ENCODE measurements at regions not wholly inside any gene's neighbourhood (a gene's known extent, or its start where the extent isn't known, plus 50 kb on each side); places are given as distances from the start of the nearest gene placed in this dataset.

DNA sequence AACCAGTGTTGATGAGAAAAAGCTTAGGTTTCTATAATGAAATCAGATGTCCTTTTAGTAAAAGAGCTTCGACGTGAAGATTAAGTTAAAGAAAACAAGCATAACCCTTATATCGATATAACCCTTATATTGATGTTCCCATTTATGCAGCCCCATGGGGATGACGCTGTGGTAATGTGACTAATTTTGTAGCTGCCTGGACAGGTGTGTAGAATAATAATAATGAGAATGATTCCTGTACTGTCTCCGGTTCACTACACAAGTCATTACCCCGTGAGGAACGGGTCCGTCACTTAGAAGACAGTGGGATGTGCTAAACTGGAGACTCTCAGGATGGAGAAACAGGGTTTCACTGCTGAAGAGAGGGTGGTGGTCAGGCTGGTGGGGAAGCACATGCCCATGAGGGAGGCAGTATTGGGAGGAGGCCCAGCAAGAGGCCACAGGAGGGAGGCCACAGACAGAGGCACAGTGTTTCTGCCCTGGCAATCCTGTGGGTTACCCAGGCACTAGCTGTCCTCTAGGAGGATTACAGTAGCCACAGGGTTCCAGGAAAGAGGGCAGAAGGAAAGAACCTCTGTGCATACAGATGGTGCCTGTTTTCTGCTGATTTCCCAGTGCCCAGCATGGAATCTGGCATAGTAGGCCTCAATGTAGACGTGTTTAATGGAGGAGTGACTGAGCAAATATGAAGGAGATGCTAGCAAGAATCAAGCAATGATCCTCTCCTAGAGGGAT lies 191.1 kb upstream of the TSC22D2 start:
- DNase-seq (ENCODE audit: low read depth), result no peak

DNA sequence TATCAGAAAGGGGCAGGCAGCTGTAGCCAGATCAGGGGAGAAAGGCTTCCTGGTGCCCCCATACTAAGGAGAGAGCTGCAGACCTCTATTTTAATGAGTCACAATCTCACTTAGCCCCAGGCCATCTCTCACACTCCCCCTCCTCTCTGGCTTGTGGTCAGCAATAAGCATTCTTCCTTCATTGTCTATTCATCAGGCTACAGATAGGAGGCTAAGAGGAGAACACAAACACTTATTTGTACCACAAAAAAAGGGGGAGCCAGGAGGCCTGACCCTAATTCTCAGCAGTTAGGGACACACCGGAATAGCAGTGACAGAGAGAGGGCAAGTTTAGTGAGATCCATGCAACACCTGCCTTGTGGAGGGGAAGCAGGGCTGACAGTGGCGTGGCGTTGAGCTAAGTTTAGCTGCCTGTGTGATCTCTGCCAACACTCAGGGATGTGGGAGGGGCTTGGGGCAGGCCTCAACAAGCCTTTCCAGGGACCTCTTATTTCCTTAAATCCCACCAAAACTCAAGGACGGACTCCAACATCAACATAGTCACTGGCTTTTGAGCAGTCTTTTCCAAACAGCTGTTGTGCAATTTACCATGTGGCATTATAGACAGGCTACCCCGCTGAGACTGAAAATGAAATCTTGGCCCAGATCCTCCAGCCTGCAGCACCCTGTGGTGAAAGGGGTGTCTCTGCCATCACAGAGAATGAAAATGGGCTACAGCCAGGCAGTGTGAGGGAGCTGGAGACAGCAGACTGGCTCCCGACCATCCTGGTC lies 191.9 kb upstream of the TSC22D2 start:
- DNase-seq (ENCODE audit: low read depth), result no peak

DNA sequence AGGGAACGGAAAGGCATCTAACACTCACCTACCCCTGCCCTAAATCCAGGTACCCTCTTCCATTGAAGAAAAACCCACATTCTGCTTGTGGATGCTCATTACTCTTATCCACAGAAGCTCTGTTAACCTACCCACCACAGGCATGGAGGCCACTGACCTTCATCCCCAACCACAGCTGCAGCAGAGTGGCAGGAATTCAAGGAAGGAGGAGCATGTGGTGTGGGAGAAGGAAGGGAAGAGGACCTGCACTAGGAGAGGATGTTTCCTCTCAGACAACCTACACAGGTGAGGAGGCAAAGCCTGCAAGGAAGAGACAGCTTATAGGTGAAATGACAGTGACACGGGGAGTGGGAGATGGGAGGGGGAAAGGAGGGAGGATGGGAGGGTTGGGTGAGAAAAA lies 192.5 kb upstream of the TSC22D2 start:
- DNase-seq (ENCODE audit: low read depth), result no peak

DNA sequence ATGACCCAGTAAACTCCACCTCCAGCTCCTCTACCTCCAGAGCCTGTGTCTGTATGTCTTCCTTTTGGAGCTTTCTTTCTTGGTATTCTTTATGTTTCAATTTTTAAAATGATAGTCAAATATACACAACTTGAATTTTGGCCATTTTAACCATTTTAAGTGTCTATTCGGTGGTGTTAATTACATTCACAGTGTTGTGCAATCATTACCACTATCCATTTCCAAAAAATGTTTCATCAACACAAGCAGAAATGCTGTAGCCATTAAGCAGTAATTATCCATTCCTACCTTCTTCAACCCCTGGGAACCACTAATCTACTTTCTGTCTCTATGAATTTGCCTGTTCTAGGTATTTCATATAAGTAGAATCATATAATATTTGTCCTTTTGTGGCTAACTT lies 194.5 kb upstream of the TSC22D2 start:
- DNase-seq (ENCODE audit: low read depth), result no peak

DNA sequence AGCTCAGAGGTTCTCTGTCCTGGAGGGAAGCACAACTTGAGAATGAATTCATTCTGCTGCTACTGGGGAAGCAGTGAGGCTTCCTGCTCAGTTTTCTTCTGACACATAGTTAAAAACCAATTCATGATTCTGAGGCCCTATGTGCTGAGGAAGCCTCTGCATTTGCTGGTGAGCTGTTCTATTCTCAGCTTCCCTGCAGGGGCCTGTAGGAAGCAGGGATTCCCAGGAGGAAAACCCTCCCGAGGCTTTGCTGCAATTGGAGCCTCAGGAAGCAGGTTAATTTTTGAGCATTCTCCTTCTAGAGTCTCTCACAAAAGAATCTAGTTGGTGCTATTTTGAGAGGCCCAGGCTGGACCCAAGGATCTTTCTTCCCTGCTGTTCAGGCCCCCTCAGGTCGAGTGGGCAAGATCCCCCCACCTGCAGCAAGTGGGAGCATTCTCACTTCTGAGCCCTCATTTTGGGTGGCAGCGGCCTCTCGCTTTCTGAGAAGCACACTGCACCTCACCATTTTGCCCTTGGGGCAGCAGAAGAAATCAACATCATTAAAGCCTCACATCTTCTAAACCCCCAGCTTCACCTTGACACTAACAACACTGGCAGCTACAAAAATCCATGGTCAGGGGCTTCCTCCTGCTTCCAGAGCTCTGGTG lies 197.5 kb upstream of the TSC22D2 start:
- no peak for DNase-seq (ENCODE audit: low read depth)

DNA sequence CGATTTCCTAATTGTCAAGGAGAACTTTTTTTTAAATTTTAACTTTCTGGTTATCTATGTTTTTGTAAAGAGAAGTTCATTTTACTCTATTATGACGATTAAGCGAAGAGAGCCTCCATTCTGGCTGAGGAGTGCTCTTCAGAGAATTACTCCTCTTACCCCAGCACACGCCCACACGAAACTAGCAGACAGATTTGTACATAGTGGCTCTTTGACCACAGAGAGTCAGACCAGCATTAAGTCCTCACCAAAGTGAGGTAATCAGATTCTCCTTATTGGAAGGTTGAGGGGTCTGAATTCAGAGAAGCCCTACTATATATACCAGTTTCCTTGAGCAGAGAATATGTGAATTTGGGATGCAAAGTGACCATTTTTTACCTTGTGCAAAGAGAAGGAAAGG lies 204.8 kb upstream of the TSC22D2 start:
- DNase-seq (ENCODE audit: low read depth), result no peak

DNA sequence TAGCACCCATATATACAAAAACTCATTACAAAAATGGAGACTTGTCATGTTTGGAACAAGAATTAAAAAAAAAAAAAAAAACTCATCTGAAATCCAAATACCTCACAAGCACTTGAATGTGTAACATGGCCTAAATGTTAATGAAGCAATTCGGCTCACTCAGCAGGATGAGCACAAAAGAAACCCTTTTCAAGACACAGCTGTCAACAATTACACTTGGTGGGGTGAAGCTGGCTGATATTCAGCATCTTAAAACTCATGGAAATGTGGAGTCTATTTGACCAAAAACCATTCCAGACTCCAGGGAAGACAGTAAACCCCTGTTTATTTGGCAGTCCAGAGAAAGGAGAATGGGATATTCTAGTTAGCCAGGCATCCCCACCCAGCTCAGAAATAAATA lies 205.4 kb upstream of the TSC22D2 start:
- DNase-seq (ENCODE audit: low read depth), result no peak

DNA sequence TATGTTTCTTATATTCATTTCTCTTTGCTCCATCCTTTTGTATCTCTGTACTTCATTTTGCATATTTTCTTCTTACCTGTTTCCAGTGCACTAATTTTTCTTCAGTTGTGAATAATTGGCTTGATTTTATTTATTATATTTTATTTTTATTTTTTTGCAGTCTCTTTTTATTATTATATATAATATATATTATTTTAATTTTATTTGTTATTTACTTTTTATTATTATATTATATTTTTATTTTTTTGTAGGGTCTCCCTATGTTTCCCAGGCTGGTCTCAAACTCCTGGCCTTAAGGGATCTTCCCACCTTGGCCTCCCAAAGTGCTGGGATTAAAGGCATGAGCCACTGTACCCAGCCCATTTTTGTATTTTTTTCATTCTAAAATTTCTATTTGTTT lies 213.1 kb upstream of the TSC22D2 start:
- DNase-seq (ENCODE audit: low read depth), result no peak

DNA sequence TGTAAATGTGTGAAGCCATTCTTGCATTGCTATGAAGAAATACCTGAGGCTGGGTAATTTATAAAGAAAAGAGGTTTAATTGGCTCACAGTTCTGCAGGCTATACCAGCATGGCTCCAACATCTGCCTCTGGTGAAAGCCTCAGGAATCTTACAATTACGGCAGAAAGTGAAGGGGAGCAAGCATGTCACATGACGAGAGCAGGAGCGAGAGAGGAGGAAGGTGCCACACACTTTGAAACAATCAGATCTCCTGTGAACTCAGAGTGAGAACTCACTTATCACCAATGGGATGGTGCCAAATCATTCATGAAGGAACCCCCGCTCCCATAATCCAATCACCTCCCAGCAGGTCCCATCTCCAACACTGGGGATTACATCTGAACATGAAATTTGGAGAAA lies 213.6 kb upstream of the TSC22D2 start:
- DNase-seq (ENCODE audit: low read depth), result no peak

DNA sequence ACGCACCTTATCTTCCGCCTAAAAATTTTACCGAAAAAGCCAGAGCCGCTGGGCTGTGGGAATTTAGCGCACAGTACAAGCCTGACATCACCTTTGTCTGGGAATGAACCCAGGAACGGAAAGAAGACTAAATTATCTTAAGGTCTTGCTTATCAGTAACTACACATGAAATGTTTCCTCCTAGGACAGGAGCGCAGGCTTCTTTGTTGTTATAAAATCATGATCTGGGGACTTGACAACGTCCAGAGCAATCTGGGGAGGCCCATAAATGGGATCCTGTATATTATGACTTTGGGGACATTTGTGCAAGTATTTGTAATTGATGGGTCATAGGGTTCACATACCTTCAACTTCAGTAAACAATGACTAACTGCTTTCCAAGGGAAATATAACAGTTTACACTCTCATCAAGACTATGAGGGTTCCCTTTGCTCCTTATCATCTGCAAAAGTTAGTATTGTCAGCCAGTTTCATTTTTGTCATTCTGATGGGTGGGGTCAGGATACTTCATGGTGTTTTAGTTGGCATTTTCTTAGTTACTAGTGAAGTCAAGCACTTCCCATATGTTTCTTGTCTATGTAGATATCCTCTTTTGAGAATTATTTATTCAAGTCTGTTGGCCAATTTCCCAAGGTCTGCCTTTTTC lies 213.9 kb upstream of the PFN2 start:
- no peak for DNase-seq (ENCODE audit: low read depth)

DNA sequence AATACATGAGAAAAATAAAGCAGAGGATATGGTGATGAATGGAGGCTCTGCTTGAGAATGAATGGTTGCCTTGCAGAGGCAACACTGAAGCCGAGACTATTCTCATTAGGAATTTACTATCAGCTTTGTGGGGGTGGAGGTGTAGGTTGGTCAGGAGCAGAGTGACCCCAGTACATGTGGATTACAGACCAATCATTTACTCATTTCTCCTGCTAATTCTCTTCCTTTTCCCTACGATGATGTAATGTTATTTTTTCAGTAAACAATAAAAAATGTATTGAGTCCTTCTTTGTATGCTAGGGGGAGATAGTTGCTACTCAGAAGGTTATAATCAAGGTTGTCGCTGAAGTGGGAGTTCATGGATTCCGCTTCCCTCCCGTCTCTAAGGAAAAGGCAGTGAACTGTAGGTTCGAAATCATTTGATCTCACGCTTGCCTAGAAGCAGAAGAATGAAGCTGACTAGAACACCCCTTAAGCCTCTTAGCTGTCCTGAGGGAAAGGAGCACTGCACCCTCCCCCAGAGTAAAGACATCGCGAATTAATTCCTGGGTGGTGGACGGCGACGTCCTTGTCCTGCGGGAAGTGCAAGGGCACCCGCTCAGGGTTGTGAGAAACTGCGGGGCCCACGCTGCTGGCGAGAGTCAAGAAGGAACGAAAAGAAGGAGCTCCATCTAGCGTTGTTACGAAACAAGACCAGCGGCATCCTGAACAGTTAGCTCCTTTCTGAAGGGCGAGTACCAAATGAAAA lies 213.2 kb upstream of the PFN2 start:
- DNase-seq (ENCODE audit: low read depth), result peak; percentile 13

DNA sequence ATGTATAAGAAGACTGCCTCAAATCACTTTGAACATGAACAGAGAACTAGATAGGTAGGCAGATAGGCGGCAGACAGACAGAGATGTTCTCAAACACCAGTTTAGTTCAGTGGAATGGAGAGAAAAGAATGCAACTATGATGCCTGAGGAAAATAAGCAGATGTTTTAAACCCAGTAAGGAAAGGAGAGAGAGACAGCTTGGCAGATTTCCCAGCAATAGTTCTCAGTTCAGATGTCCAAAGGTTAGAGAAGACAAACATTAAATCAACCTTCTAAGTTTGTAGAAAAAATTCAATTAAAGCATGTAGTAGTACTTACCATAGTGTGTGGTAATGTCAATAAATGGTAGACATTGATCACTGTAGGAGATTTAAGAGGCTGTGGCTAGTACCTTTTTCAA lies 209.6 kb upstream of the PFN2 start:
- DNase-seq (ENCODE audit: low read depth), result no peak

DNA sequence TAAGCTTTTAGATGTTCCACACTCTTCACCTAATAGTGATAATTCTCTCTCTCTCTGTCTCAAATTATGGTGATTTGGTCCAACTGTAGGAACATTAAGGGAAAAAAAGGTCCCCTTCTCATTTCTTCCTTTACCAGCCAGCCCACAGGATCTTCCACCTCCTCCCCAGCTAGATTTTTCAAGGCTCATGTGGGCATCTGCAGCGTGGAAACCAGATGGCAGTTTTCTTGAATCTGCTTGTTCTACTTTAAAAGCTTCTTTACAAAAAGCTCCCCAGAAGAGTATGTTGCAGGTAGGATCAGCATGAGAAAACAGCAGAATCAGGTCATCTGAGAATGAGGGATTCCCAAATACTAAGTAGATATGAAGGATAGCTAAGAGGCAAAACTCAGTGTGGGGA lies 208.6 kb upstream of the PFN2 start:
- no peak for DNase-seq (ENCODE audit: low read depth)

DNA sequence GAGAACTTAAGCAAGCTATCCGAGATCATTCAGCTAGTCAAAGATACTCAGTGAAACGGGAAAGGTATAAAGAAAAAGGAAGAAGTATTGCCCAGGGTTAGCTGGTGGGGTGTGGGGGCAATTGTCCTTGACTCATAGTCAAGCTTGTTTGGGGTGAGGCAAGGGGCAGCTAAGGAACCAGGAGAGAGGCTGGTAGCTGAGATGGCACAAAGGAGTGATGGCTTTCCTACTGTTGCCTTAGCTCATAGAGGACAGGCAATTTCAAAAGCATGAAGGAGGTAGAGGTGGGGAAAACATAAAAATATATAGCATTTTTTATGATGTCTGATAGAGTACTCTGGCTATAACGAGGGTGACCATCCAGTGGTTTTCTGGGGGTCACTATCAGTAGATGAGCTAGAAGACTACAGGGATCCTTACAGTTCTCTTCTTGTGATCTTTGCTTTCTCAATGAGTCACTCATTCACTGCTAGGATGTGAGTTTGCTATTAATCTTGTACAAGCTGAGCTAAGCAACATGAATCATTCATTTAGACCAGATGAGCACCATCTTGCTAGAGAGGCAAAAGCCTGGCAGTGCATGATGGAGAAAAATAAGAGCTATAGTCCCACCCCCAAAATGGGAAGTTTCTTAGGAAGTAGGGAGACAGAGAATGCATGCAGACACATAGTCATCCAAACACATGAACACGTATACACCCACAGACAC lies 207.1 kb upstream of the PFN2 start:
- no peak for DNase-seq (ENCODE audit: low read depth)

DNA sequence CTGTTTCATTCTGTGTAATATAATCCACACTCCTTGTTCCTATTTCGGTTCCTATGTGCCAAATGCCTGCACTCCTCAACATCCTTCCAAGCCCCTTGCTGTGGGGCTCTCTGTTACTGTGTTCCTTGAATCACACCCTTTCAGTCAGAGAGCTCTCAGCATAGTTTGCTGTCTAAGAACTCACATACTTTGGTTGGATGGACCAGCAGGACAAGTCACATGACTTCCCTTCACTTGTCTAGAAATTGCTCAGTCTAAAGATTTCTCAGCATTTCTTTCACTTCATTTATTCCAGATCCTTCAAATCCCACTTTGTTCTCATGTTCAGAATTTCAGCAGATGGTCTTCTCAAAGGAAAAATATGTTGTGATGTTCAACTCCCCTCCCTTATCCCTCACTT lies 203.5 kb upstream of the PFN2 start:
- DNase-seq (ENCODE audit: low read depth), result no peak

DNA sequence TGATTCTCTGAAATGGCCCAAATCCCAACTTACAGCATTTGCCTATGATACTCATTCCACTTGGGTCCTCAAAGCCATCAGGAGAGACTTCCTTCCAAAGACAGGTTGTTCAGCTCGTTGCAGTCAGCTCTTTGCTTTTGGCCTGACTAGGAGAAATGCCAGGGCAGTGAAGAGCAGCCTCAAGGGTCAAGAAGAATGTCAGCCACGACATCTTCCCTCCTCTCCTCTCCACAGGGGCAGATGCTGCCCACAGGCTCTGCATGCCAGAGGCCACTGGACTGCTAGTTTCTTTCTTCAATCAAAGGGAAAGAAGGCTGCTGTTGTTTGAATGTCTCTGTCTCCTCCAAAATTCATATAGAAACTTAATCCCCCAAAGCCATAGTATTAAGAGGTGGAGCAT lies 201.7 kb upstream of the PFN2 start:
- no peak for DNase-seq (ENCODE audit: low read depth)

DNA sequence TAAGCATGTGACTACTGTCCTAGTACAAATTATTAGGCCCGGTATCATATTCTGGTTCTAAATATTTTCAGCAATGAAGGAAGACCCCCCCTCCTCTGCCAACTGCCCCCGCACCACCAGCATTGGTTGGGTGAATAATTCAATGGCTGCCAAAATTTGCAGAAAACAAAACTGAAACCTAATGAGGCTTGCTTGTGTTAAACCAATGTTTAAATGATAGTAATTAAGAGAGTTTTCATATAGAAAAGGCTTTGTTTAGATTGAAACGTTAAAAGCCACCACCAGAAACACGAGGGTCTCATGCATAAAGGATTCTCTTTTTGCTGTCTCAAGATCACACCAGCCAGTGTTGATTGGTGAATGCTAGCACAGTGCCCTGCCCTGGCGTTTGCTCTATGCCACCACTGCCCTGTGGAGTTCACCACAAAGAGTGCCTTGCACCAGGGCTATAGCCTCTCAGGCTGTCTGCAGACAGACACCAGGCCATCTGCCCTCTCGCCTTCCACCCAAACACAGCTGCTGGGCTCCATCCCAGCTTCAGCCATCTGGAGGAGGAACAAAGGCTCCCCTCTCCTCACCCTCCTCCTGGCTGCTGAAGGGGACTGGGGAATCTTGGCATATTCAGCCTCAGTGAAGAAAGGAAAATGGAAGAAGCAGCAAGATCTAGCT lies 200.3 kb upstream of the PFN2 start:
- DNase-seq (ENCODE audit: low read depth), result no peak

DNA sequence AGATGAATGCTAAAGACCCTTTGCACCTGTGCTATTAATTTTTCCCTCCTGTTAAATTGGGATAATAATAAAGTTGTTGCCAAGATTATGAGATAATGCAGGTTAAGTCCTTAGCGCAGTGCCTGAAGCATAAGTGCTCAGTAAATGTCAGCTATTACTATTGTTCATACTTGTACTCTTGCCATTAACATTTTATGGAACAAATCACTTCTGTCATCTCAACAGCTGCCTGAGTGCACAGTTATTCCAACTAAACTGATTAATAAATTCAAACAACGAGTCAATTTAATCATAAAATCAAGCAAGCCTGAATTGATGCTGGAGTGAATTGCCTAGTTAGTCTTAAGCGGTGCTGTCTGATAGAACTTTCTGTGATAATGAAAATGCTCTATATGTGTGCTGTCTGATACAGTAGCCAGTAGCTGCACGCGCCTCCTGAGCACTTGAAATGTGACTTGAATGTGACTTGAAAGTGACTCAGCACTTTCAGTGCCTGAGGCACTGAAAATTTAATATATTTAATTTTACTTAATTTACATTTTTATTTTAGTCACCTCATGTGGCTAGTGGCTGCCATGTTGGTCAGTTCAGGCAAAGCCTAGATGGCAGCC lies 198.7 kb upstream of the PFN2 start:
- no peak for DNase-seq (ENCODE audit: low read depth)

DNA sequence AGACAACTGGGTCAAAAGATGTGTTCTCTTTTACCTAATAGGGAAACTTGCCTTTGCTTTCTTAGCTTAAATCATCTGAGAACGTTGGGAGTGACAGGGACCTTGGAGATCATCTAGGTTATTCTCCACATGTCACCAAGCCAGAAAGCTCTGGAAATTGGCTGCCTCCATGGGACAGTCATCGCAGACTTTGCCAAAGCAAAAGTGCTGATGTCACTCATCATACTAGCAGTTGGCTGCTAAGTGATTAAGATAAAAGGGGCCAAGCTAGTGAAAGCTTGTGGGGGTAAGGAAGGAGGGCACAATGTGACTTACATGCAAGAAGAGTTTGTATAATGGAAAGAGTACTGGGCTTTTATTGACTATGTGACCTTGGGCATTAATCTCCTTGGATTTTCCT lies 198.0 kb upstream of the PFN2 start:
- DNase-seq (ENCODE audit: low read depth), result no peak

DNA sequence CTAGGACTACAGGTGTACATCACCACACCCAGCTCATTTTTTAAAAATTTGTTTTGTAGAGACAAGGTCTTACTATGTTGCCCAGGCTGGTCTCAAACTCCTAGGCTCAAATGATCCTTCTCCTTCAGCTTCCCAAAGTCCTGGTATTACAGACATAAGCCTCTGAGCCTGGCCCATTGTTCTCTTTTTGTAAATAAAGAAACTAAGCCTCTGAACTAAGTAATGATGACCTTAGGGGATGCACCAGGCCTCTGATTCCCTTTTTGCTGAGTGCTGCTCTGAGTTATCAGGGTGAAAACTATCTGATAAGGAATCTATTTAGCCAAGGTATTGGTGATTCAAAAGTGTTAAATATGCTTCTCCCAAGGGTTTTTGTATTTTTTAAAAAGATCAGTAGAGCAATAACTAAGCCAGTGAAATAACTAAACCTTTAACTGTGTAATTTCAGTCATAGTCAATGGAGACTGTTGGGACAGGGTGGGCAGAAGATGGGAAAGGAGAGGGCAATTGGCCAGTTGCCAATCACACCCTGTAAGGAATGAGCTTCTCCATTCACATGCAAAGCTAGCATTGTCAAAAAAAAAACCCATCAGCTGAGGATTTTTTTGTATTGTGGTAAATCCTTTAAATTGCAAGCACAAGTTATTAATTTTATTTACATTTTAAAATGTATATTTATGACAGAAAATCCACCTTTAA lies 194.8 kb upstream of the PFN2 start:
- DNase-seq (ENCODE audit: low read depth), result no peak
